ENCODE measurements at regions not wholly inside any gene's neighbourhood (a gene's known extent, or its start where the extent isn't known, plus 50 kb on each side); places are given as distances from the start of the nearest gene placed in this dataset.

GRCh38 chr2:128661311-128661710 lies 342.6 kb upstream of the HS6ST1 start:
- DNase-seq (ENCODE audit: low read depth, low spot score), result no peak
- ChIA-PET POLR2A (no interaction called here), CTCF (no interaction called here)
- Histone ChIP-seq H3K4me3 (ENCODE audit: low read depth, low read length) (no peak overlapping the region), H3K27ac (ENCODE audit: low read depth, low read length) (no peak overlapping the region), H3K27me3 (ENCODE audit: control insufficient read depth, insufficient read depth, low read length) (peaks cover 31% of the 10 kb centered on the region), H3K9me3 (ENCODE audit: control insufficient read depth, insufficient read depth, low read length) (peaks cover 2% of the 10 kb centered on the region; the same call in 1 of the 2 replicates)
- no peak for TF ChIP-seq CTCF (IDR thresholded peaks at IDR 0.05; ENCODE audit: low read depth, low read length)

DNA sequence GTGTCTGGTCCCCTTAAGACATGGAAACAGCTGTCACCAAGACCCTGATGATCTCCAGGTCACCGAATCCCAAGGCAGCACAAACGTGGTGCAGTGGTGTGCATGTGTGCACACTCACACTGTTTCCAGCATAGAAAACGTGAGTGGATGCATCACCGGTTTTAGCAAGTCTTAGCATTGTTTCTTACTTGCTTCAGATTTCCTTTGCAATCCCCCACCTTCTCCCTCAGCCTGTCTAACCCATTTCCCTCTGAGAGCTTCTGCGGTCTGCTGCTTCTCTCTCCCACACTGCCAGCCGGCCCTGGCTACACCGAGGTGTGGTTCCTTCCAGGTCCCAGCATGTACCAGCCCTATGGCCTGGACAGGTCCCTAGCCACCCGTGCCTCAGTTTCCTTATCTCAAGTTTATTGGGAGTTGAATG lies 343.4 kb upstream of the HS6ST1 start:
- POLR2A ChIA-PET, result no interaction called here
- CTCF ChIA-PET, result no interaction called here
- no peak overlapping the region for H3K27ac ChIP-seq (ENCODE audit: low read depth, low read length)

DNA sequence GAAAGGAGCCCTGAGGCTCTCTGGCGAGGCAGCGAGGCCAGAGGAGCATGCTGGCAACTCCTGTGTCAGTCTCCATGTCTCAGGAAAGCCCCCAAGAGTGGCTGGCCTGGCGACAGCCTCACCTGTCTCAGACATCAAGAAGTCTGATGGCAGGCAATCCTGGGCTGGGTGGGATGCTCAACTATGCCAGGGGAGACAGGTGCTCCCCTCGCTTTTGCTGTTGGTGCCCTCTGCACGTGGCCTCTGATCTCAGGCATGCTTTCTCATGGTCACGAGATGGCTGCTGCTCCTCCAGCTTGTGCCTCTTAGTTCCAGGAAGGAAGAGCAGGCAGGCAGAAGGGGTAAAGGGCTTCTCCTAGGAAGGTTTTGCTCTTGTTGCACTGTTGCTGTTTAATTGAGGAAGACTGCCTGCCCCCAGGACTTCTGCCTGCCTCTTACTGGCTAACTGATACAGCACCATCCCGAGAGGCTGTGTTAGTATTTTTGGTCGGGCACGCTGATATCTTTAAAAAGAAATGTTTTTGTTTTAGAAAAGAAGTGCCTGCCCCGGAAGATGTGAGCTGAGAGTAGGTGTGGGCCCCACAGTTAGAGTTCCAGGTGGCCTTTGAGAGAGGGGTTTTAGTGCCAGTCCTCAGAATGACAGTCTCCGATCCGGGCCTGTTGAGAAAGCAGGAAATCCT lies 344.8 kb upstream of the HS6ST1 start:
- TF ChIP-seq CTCF (IDR thresholded peaks at IDR 0.05; ENCODE audit: low read depth, low read length), result no peak
- ChIA-PET POLR2A (no interaction called here), CTCF (no interaction called here)
- Histone ChIP-seq H3K27me3 (ENCODE audit: control insufficient read depth, insufficient read depth, low read length) (peaks cover 40% of the 10 kb centered on the region), H3K4me3 (ENCODE audit: low read depth, low read length) (no peak overlapping the region), H3K27ac (ENCODE audit: low read depth, low read length) (no peak overlapping the region), H3K9me3 (ENCODE audit: control insufficient read depth, insufficient read depth, low read length) (no peaks in the 10 kb centered on the region; the same call in 1 of the 2 replicates)
- DNase-seq (ENCODE audit: low read depth, low spot score), result no peak

More for the DNA sequence above, 343.4 kb upstream of the HS6ST1 start:
- TF ChIP-seq CTCF (IDR thresholded peaks at IDR 0.05; ENCODE audit: low read depth, low read length), result no peak
- Histone ChIP-seq H3K9me3 (ENCODE audit: control insufficient read depth, insufficient read depth, low read length) (no peaks in the 10 kb centered on the region; the same call in 1 of the 2 replicates), H3K27me3 (ENCODE audit: control insufficient read depth, insufficient read depth, low read length) (peaks cover 35% of the 10 kb centered on the region), H3K4me3 (ENCODE audit: low read depth, low read length) (no peak overlapping the region)
- DNase-seq (ENCODE audit: low read depth, low spot score), result no peak

GRCh38 chr2:128664499-128664971 lies 345.9 kb upstream of the HS6ST1 start:
- no peak for TF ChIP-seq CTCF (IDR thresholded peaks at IDR 0.05; ENCODE audit: low read depth, low read length)
- no peak overlapping the region for H3K27ac ChIP-seq (ENCODE audit: low read depth, low read length)
- ChIA-PET POLR2A (no interaction called here), CTCF (no interaction called here)
- no peak overlapping the region for H3K4me3 ChIP-seq (ENCODE audit: low read depth, low read length)
- DNase-seq (ENCODE audit: low read depth, low spot score), result no peak
- no peaks in the 10 kb centered on the region; the same call in 1 of the 2 replicates for H3K9me3 ChIP-seq (ENCODE audit: control insufficient read depth, insufficient read depth, low read length)
- peaks cover 33% of the 10 kb centered on the region for H3K27me3 ChIP-seq (ENCODE audit: control insufficient read depth, insufficient read depth, low read length)

- no peak overlapping the region for H3K4me3 ChIP-seq (ENCODE audit: low read depth, low read length)
- ChIA-PET CTCF (no interaction called here), POLR2A (no interaction called here)
- DNase-seq (ENCODE audit: low read depth, low spot score), result no peak
- H3K27ac ChIP-seq (ENCODE audit: low read depth, low read length), result no peak overlapping the region
- no peaks in the 10 kb centered on the region; the same call in 1 of the 2 replicates for H3K9me3 ChIP-seq (ENCODE audit: control insufficient read depth, insufficient read depth, low read length)
- peaks cover 29% of the 10 kb centered on the region for H3K27me3 ChIP-seq (ENCODE audit: control insufficient read depth, insufficient read depth, low read length)
- no peak for TF ChIP-seq CTCF (IDR thresholded peaks at IDR 0.05; ENCODE audit: low read depth, low read length)
Measured at GRCh38 chr2:128665113-128665512, 346.4 kb upstream of the HS6ST1 start.

All from AG04450 (cell line).